ENCODE measurements at regions not wholly inside any gene's neighbourhood (a gene's known extent, or its start where the extent isn't known, plus 50 kb on each side); places are given as distances from the start of the nearest gene placed in this dataset.

GRCh38 chr11:93073026-93073425, 103.6 kb downstream of the MTNR1B start:
- Histone ChIP-seq H3K9me3 (replicated peaks in 1 of 2; ENCODE audit: control insufficient read depth in 1 of 2, insufficient read depth in 1 of 2, low read length in 2 of 2) (no peaks in the 10 kb centered on the region), H3K27ac (ENCODE audit: low read depth in 1 of 2, low read length in 2 of 2) (no peak overlapping the region), H3K27me3 (ENCODE audit: control insufficient read depth in 2 of 2, insufficient read depth in 2 of 2, low read length in 2 of 2) (peaks cover 0 to 6% of the 10 kb centered on the region in 2 donors), H3K4me1 (ENCODE audit: control insufficient read depth in 1 of 2, insufficient read depth in 2 of 2, low read length in 2 of 2) (no peaks in the 10 kb centered on the region), H3K4me2 (replicated peaks; ENCODE audit: extremely low read depth, low read length, poor library complexity, severe bottlenecking) (no peak overlapping the region), H3K36me3 (replicated peaks in 1 of 2; ENCODE audit: control insufficient read depth in 1 of 2, insufficient read depth in 2 of 2, low read length in 2 of 2) (no peaks in the 10 kb centered on the region), H4K20me1 (ENCODE audit: insufficient read depth, low read length) (no peaks in the 10 kb centered on the region), H3K79me2 (ENCODE audit: insufficient read depth, low read length) (no peaks in the 10 kb centered on the region), H3K9ac (ENCODE audit: insufficient read depth, low read length, poor library complexity, severe bottlenecking) (no peak overlapping the region), H3K4me3 (replicated peaks in 1 of 3; ENCODE audit: low read depth in 2 of 3, low read length in 3 of 3) (no peak overlapping the region), H2AFZ (ENCODE audit: insufficient read depth, low read depth, low read length, poor library complexity, severe bottlenecking) (no peak overlapping the region)
- 65% methylated on average over 2 of the region's 3 CpGs for WGBS (ENCODE audit: insufficient coverage)
- no peak for TF ChIP-seq CTCF (IDR thresholded peaks at IDR 0.05)
- Mint-ChIP-seq H3K36me3 (no peaks in the 10 kb centered on the region), H3K27ac (no peak overlapping the region), H3K9me3 (peaks cover 0 to 3% (median 0%) of the 10 kb centered on the region in 7 donors), H3K4me1 (no peaks in the 10 kb centered on the region), H3K4me3 (no peak overlapping the region), H3K27me3 (ENCODE audit: low read depth in 3 of 3) (peaks cover 0 to 7% (median 6%) of the 10 kb centered on the region in 3 donors)
- no peak for DNase-seq
- intact Hi-C loops (cut with micrococcal nuclease) = no loop called here

DNA sequence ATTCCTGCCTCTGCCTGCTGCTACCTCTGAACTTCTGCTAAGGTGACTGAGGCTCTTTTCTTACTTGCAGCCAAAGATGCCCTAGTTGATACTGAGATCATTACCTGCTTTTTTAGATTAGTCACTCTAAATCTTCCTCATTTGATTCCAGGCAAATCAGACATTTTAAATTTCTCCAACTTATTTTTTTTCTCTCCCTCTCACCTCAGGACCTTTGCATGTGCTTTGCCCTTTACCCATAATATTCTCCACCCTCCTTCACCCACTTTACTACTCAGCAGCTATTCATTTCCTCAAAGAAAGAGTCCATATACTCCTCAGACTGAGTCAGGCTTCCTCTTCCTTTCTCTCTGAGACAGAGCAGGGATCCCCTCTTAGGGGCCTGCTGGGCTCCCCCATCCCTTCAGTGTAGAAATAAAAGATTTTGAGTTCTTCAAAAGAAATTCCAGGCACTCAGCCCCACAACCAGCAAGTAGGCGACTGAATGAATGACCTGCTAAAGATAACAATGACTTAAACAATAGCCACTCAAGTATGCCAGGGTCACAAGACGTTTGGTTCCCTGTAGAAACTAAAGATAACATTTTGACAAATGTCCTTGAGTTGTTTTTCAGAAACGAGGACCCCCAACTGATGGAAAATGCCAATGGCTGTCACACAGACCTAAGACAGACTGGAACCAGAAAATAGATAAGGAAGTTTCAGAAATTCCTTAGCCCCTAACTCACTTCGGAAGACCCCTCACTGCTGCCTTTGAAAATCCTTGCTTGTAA, 104.2 kb downstream of the MTNR1B start:
- TF ChIP-seq CTCF (IDR thresholded peaks at IDR 0.05) = no peak
- WGBS (ENCODE audit: insufficient coverage) = 26% methylated on average over 3 of the region's 4 CpGs
- Mint-ChIP-seq H3K4me3 (no peak overlapping the region), H3K4me1 (no peaks in the 10 kb centered on the region), H3K36me3 (no peaks in the 10 kb centered on the region), H3K27me3 (ENCODE audit: low read depth in 3 of 3) (peaks cover 0 to 7% (median 6%) of the 10 kb centered on the region in 3 donors), H3K9me3 (peaks cover 0 to 3% (median 0%) of the 10 kb centered on the region in 7 donors), H3K27ac (no peak overlapping the region)
- Histone ChIP-seq H3K9me3 (replicated peaks in 1 of 2; ENCODE audit: control insufficient read depth in 1 of 2, insufficient read depth in 1 of 2, low read length in 2 of 2) (no peaks in the 10 kb centered on the region), H2AFZ (ENCODE audit: insufficient read depth, low read depth, low read length, poor library complexity, severe bottlenecking) (no peak overlapping the region), H4K20me1 (ENCODE audit: insufficient read depth, low read length) (no peaks in the 10 kb centered on the region), H3K4me2 (replicated peaks; ENCODE audit: extremely low read depth, low read length, poor library complexity, severe bottlenecking) (no peak overlapping the region), H3K27ac (ENCODE audit: low read depth in 1 of 2, low read length in 2 of 2) (no peak overlapping the region), H3K79me2 (ENCODE audit: insufficient read depth, low read length) (no peaks in the 10 kb centered on the region), H3K9ac (ENCODE audit: insufficient read depth, low read length, poor library complexity, severe bottlenecking) (no peak overlapping the region), H3K4me3 (replicated peaks in 1 of 3; ENCODE audit: low read depth in 2 of 3, low read length in 3 of 3) (no peak overlapping the region), H3K27me3 (ENCODE audit: control insufficient read depth in 2 of 2, insufficient read depth in 2 of 2, low read length in 2 of 2) (peaks cover 0 to 7% of the 10 kb centered on the region in 2 donors), H3K4me1 (ENCODE audit: control insufficient read depth in 1 of 2, insufficient read depth in 2 of 2, low read length in 2 of 2) (no peaks in the 10 kb centered on the region), H3K36me3 (replicated peaks in 1 of 2; ENCODE audit: control insufficient read depth in 1 of 2, insufficient read depth in 2 of 2, low read length in 2 of 2) (no peaks in the 10 kb centered on the region)
- DNase-seq = no peak
- intact Hi-C loops (cut with micrococcal nuclease) = no loop called here
